ENCODE measurements at regions not wholly inside any gene's neighbourhood (a gene's known extent, or its start where the extent isn't known, plus 50 kb on each side); places are given as distances from the start of the nearest gene placed in this dataset.

DNA sequence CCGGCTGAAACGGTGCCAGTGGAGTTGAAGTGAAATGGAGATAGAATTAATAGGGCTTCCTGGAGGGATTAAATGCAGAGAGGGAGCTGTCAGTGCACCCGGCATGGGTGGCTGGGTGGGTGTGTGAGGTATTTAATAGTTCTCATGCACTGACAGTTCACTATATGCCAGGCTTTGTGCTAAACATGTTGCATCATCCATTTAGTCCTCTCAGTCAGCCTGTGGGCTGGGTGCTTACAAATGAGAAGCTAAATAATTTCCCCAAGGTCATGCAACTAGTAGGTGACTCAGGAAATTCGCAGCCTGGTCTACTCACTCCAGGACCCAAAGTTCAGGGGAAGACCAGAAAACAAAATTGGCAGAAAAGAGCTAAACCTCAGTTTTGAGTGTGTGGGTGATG, 63.5 kb upstream of the SPATA13 start:
- no peak for DNase-seq
- no peaks in the 10 kb centered on the region for H3K9me3 ChIP-seq (ENCODE audit: control extremely low read depth in 1 of 5, control insufficient read depth in 4 of 5, insufficient read depth in 2 of 5, low read depth in 1 of 5, low read length in 4 of 5)
- no peak overlapping the region for H3K4me3 ChIP-seq (ENCODE audit: control insufficient read depth in 1 of 7, extremely low read depth in 1 of 7, insufficient read depth in 4 of 7, low read depth in 2 of 7, low read length in 6 of 7)
- 100% methylated on average over 3 of the region's 4 CpGs for WGBS (ENCODE audit: insufficient coverage)
- POLR2A ChIA-PET, result no interaction called here
- H3K4me1 ChIP-seq (ENCODE audit: control extremely low read depth in 1 of 4, control insufficient read depth in 4 of 4, insufficient read depth in 4 of 4, low read length in 3 of 4), result peaks cover 0 to 12% (median 0%) of the 10 kb centered on the region in 4 experiments
- no peaks in the 10 kb centered on the region for H3K36me3 ChIP-seq (ENCODE audit: control insufficient read depth in 4 of 4, insufficient read depth in 4 of 4, low read length in 3 of 4)
- H3K27me3 ChIP-seq (replicated peaks in 2 of 5; ENCODE audit: control insufficient read depth in 4 of 5, insufficient read depth in 5 of 5, low read length in 4 of 5), result peaks cover 0 to 3% (median 0%) of the 10 kb centered on the region in 5 experiments
- H3K27ac ChIP-seq (ENCODE audit: insufficient read depth in 1 of 2, low read depth in 1 of 2, low read length in 2 of 2, poor library complexity in 1 of 2, severe bottlenecking in 2 of 2), result no peak overlapping the region
- CTCF ChIA-PET, result no interaction called here

DNA sequence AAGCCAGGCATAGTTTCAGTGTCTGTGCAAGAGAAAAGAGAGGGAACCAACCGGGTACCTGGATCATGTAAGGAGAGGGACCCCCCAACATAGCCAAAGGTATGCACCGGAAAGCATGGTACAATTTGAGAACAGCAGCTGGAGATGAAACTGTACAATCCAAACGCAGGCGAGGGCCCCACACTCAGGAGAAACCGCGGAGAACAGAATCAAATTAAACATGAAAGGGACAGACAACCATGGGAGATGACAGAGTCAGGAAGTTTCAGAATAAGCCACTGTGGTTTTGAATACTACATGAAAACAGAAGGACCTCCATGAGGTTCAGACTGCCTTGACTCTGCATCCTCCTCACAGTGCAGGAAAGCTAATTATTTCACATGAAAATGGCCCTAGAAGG, 62.9 kb upstream of the SPATA13 start:
- Histone ChIP-seq H3K27ac (ENCODE audit: insufficient read depth in 1 of 2, low read depth in 1 of 2, low read length in 2 of 2, poor library complexity in 1 of 2, severe bottlenecking in 2 of 2) (no peak overlapping the region), H3K4me3 (ENCODE audit: control insufficient read depth in 1 of 7, extremely low read depth in 1 of 7, insufficient read depth in 4 of 7, low read depth in 2 of 7, low read length in 6 of 7) (no peak overlapping the region), H3K9me3 (ENCODE audit: control extremely low read depth in 1 of 5, control insufficient read depth in 4 of 5, insufficient read depth in 2 of 5, low read depth in 1 of 5, low read length in 4 of 5) (no peaks in the 10 kb centered on the region), H3K4me1 (ENCODE audit: control extremely low read depth in 1 of 4, control insufficient read depth in 4 of 4, insufficient read depth in 4 of 4, low read length in 3 of 4) (peaks cover 0 to 12% (median 0%) of the 10 kb centered on the region in 4 experiments), H3K27me3 (replicated peaks in 2 of 5; ENCODE audit: control insufficient read depth in 4 of 5, insufficient read depth in 5 of 5, low read length in 4 of 5) (peaks cover 0 to 3% (median 0%) of the 10 kb centered on the region in 5 experiments), H3K36me3 (ENCODE audit: control insufficient read depth in 4 of 4, insufficient read depth in 4 of 4, low read length in 3 of 4) (no peaks in the 10 kb centered on the region)
- no peak for DNase-seq
- WGBS (ENCODE audit: insufficient coverage), result 94% methylated on average over 6 of the region's 6 CpGs
- ChIA-PET POLR2A (no interaction called here), CTCF (no interaction called here)

DNA sequence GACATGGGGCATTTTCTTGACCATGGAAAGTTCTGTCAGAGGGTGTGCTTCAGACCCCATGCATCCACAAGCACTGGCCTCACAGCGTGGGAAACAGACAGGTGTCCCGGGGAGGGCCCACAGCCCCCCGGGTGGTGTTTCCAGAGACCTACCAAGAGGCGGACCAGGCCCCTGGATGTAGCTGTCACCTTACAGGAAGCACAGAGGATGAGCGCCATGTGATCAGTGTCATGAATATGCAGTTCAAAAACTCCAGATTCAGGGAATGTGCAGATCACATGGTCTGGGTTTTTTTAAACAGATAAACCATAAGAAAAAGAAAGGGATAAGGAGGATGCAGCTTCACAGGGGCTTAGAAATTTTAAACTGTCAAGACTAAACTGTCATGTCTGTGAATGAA, 61.0 kb upstream of the SPATA13 start:
- no peak overlapping the region for H3K4me3 ChIP-seq (ENCODE audit: control insufficient read depth in 1 of 7, extremely low read depth in 1 of 7, insufficient read depth in 4 of 7, low read depth in 2 of 7, low read length in 6 of 7)
- ChIA-PET POLR2A (no interaction called here), CTCF (interaction anchor here (0.6 kb wide), 1 partner anchor 424 kb away, joined by 3 read pairs; no protein-coding TSS in a partner anchor)
- whole genome bisulfite sequencing (ENCODE audit: insufficient coverage), result 90% methylated on average over 5 of the region's 5 CpGs
- DNase-seq, result no peak
- no peaks in the 10 kb centered on the region for H3K9me3 ChIP-seq (ENCODE audit: control extremely low read depth in 1 of 5, control insufficient read depth in 4 of 5, insufficient read depth in 2 of 5, low read depth in 1 of 5, low read length in 4 of 5)
- no peak overlapping the region for H3K27ac ChIP-seq (ENCODE audit: insufficient read depth in 1 of 2, low read depth in 1 of 2, low read length in 2 of 2, poor library complexity in 1 of 2, severe bottlenecking in 2 of 2)
- no peaks in the 10 kb centered on the region for H3K36me3 ChIP-seq (ENCODE audit: control insufficient read depth in 4 of 4, insufficient read depth in 4 of 4, low read length in 3 of 4)
- H3K4me1 ChIP-seq (ENCODE audit: control extremely low read depth in 1 of 4, control insufficient read depth in 4 of 4, insufficient read depth in 4 of 4, low read length in 3 of 4), result peaks cover 0 to 12% (median 0%) of the 10 kb centered on the region in 4 experiments
- peaks cover 0 to 3% (median 0%) of the 10 kb centered on the region in 5 experiments for H3K27me3 ChIP-seq (replicated peaks in 2 of 5; ENCODE audit: control insufficient read depth in 4 of 5, insufficient read depth in 5 of 5, low read length in 4 of 5)

DNA sequence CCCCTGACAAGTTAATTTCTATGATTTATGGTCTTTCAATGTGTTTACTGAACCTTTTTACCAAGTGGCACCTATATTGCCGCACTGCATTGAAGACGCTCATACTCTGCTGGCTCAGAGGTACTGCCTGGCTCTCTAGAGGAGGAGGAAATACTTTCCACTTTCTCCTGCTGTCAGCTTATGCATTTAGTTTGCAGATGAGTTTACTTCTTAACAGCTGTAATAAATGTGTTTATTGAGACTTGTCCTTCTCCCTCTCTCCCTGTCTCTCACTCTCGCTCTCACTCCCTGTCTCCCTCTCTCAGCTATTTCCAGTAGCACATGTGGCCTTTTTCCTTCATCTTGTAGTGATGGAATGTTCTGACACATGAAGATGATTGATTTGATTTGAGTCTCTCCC, 60.3 kb upstream of the SPATA13 start:
- Histone ChIP-seq H3K4me1 (ENCODE audit: control extremely low read depth in 1 of 4, control insufficient read depth in 4 of 4, insufficient read depth in 4 of 4, low read length in 3 of 4) (peaks cover 0 to 12% (median 0%) of the 10 kb centered on the region in 4 experiments), H3K27ac (ENCODE audit: insufficient read depth in 1 of 2, low read depth in 1 of 2, low read length in 2 of 2, poor library complexity in 1 of 2, severe bottlenecking in 2 of 2) (no peak overlapping the region), H3K4me3 (ENCODE audit: control insufficient read depth in 1 of 7, extremely low read depth in 1 of 7, insufficient read depth in 4 of 7, low read depth in 2 of 7, low read length in 6 of 7) (no peak overlapping the region), H3K27me3 (replicated peaks in 2 of 5; ENCODE audit: control insufficient read depth in 4 of 5, insufficient read depth in 5 of 5, low read length in 4 of 5) (peaks cover 0 to 3% (median 0%) of the 10 kb centered on the region in 5 experiments), H3K9me3 (ENCODE audit: control extremely low read depth in 1 of 5, control insufficient read depth in 4 of 5, insufficient read depth in 2 of 5, low read depth in 1 of 5, low read length in 4 of 5) (no peaks in the 10 kb centered on the region), H3K36me3 (ENCODE audit: control insufficient read depth in 4 of 4, insufficient read depth in 4 of 4, low read length in 3 of 4) (no peaks in the 10 kb centered on the region)
- DNase-seq, result no peak
- no CpG with 5 or more reads among the region's 3 CpGs for WGBS (ENCODE audit: insufficient coverage)
- ChIA-PET POLR2A (no interaction called here), CTCF (no interaction called here)

DNA sequence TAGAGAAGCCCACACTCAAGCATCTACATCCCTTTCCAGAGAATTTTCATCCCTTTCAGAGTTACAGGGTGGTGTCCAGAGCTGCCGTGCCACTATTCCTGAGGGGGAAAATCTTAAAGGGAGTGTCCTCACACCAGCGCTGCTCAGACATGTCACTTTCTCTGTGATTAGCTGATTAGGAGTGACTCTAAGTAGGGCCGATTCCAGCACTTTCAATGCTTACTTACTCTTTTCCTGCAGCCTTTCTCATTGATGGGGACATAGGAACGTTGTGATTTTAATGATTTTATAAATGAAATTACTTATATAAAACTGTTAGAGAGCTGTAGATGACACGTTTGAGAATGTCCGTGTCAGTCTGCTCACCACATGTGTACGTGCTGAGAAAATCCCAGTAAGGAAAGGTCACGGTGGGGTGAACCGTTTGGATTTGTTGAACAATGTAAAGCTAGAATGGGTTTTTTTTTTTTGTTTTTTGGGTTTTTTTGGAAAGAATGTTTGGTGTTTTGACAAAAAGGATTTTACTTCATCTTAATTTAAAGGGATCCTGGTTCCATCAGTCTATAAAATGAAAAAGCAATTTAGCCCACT, 56.6 kb upstream of the SPATA13 start:
- no peak for DNase-seq
- 78% methylated on average over 3 of the region's 9 CpGs for WGBS (ENCODE audit: insufficient coverage)
- H3K36me3 ChIP-seq (ENCODE audit: control insufficient read depth in 4 of 4, insufficient read depth in 4 of 4, low read length in 3 of 4), result no peaks in the 10 kb centered on the region
- ChIA-PET CTCF (interaction anchor here (0.9 kb wide), 2 partner anchors 8 to 17 kb away, joined by 3 to 4 read pairs; no protein-coding TSS in a partner anchor), POLR2A (no interaction called here)
- H3K27me3 ChIP-seq (replicated peaks in 2 of 5; ENCODE audit: control insufficient read depth in 4 of 5, insufficient read depth in 5 of 5, low read length in 4 of 5), result peaks cover 0 to 3% (median 0%) of the 10 kb centered on the region in 5 experiments
- no peaks in the 10 kb centered on the region for H3K4me1 ChIP-seq (ENCODE audit: control extremely low read depth in 1 of 4, control insufficient read depth in 4 of 4, insufficient read depth in 4 of 4, low read length in 3 of 4)
- no peak overlapping the region for H3K4me3 ChIP-seq (ENCODE audit: control insufficient read depth in 1 of 7, extremely low read depth in 1 of 7, insufficient read depth in 4 of 7, low read depth in 2 of 7, low read length in 6 of 7)
- H3K27ac ChIP-seq (ENCODE audit: insufficient read depth in 1 of 2, low read depth in 1 of 2, low read length in 2 of 2, poor library complexity in 1 of 2, severe bottlenecking in 2 of 2), result no peak overlapping the region
- H3K9me3 ChIP-seq (ENCODE audit: control extremely low read depth in 1 of 5, control insufficient read depth in 4 of 5, insufficient read depth in 2 of 5, low read depth in 1 of 5, low read length in 4 of 5), result no peaks in the 10 kb centered on the region

DNA sequence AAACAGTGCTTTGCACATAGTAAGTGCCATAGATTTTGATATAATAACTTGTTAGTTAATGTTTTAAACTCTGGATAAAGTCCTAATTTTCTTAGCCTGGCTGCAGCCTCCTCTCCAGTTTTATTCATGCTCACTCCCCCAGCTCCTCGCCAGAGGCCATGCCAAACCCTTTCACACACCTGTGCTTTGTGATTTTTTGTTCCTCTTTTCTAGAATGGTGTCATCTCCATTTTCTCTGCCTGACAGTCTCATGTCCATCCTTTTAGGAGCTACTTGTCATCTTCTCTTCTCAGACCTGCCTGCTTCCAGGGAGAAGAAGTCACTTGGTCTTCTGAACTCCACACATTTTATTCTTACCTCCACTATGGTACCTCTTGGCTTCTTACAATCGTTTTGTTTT, 55.8 kb upstream of the SPATA13 start:
- Histone ChIP-seq H3K9me3 (ENCODE audit: control extremely low read depth in 1 of 5, control insufficient read depth in 4 of 5, insufficient read depth in 2 of 5, low read depth in 1 of 5, low read length in 4 of 5) (no peaks in the 10 kb centered on the region), H3K27ac (ENCODE audit: insufficient read depth in 1 of 2, low read depth in 1 of 2, low read length in 2 of 2, poor library complexity in 1 of 2, severe bottlenecking in 2 of 2) (no peak overlapping the region), H3K4me3 (ENCODE audit: control insufficient read depth in 1 of 7, extremely low read depth in 1 of 7, insufficient read depth in 4 of 7, low read depth in 2 of 7, low read length in 6 of 7) (no peak overlapping the region), H3K36me3 (ENCODE audit: control insufficient read depth in 4 of 4, insufficient read depth in 4 of 4, low read length in 3 of 4) (no peaks in the 10 kb centered on the region), H3K4me1 (ENCODE audit: control extremely low read depth in 1 of 4, control insufficient read depth in 4 of 4, insufficient read depth in 4 of 4, low read length in 3 of 4) (no peaks in the 10 kb centered on the region), H3K27me3 (replicated peaks in 2 of 5; ENCODE audit: control insufficient read depth in 4 of 5, insufficient read depth in 5 of 5, low read length in 4 of 5) (peaks cover 0 to 3% (median 0%) of the 10 kb centered on the region in 5 experiments)
- DNase-seq, result no peak
- ChIA-PET POLR2A (no interaction called here), CTCF (interaction anchor here (0.9 kb wide), 1 partner anchor 16 kb away, joined by 4 read pairs; no protein-coding TSS in a partner anchor)
- 100% methylated on average over 1 of the region's 2 CpGs for WGBS (ENCODE audit: insufficient coverage)

DNA sequence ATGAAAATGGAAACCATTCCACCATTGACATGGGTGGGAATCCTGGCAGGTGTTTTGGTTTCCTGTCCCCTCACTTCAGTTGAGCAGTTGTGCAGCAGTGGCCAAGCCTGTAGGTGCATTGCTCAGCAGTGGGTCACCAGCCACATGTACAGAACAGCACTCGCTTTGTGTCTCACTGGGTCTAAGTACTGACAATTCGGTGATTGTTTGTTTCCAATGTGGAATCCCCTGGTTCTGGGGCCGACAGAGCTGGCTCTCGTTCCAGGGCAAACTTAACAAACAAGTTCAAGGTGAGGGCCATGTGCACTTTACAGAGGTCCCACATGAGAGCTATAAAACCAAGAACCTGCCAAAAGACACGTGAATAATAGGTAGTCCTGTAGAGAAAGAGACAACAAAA, 54.1 kb upstream of the SPATA13 start:
- WGBS (ENCODE audit: insufficient coverage), result 86% methylated on average over 5 of the region's 5 CpGs
- ChIA-PET CTCF (no interaction called here), POLR2A (no interaction called here)
- no peak for DNase-seq
- no peaks in the 10 kb centered on the region for H3K9me3 ChIP-seq (ENCODE audit: control extremely low read depth in 1 of 5, control insufficient read depth in 4 of 5, insufficient read depth in 2 of 5, low read depth in 1 of 5, low read length in 4 of 5)
- no peak overlapping the region for H3K4me3 ChIP-seq (ENCODE audit: control insufficient read depth in 1 of 7, extremely low read depth in 1 of 7, insufficient read depth in 4 of 7, low read depth in 2 of 7, low read length in 6 of 7)
- H3K27me3 ChIP-seq (replicated peaks in 2 of 5; ENCODE audit: control insufficient read depth in 4 of 5, insufficient read depth in 5 of 5, low read length in 4 of 5), result peaks cover 0 to 3% (median 0%) of the 10 kb centered on the region in 5 experiments
- H3K27ac ChIP-seq (ENCODE audit: insufficient read depth in 1 of 2, low read depth in 1 of 2, low read length in 2 of 2, poor library complexity in 1 of 2, severe bottlenecking in 2 of 2), result no peak overlapping the region
- no peaks in the 10 kb centered on the region for H3K4me1 ChIP-seq (ENCODE audit: control extremely low read depth in 1 of 4, control insufficient read depth in 4 of 4, insufficient read depth in 4 of 4, low read length in 3 of 4)
- H3K36me3 ChIP-seq (ENCODE audit: control insufficient read depth in 4 of 4, insufficient read depth in 4 of 4, low read length in 3 of 4), result no peaks in the 10 kb centered on the region
